Activated CD8-positive, alpha-beta memory T cell treated with anti-CD3 and anti-CD28 coated beads, Interleukin-2, amount 50 U/mL, for 1 hour (primary cell): ENCODE measurements at regions not wholly inside any gene's neighbourhood (a gene's known extent, or its start where the extent isn't known, plus 50 kb on each side); places are given as distances from the start of the nearest gene placed in this dataset.

Experiments used
- DNase-seq: peaks from one replicate; pipeline ENCODE4 v3.0.0-alpha.2; 2020; ENCODE audit errors: extremely low read depth

- DNase-seq = no peak
Measured at GRCh38 chr14:71466251-71466650, 466.0 kb upstream of the RGS6 start.

- no peak for DNase-seq
Measured at GRCh38 chr14:71466946-71467345, 465.3 kb upstream of the RGS6 start.

GRCh38 chr14:71467361-71467811, 464.8 kb upstream of the RGS6 start:
- no peak for DNase-seq

GRCh38 chr14:71468701-71469100, 463.5 kb upstream of the RGS6 start:
- DNase-seq = no peak

GRCh38 chr14:71469643-71470335, 462.4 kb upstream of the RGS6 start:
- no peak for DNase-seq

GRCh38 chr14:71471634-71472355, 460.4 kb upstream of the RGS6 start:
- no peak for DNase-seq

GRCh38 chr14:71472356-71473340, 459.6 kb upstream of the RGS6 start:
- DNase-seq = no peak

GRCh38 chr14:71473843-71474242, 458.4 kb upstream of the RGS6 start:
- no peak for DNase-seq

GRCh38 chr14:71474301-71475265, 457.6 kb upstream of the RGS6 start:
- DNase-seq = no peak

GRCh38 chr14:71475916-71476315, 456.3 kb upstream of the RGS6 start:
- DNase-seq = no peak

- no peak for DNase-seq
Measured at GRCh38 chr14:71478542-71478941, 453.7 kb upstream of the RGS6 start.

GRCh38 chr14:71481021-71481654, 451.1 kb upstream of the RGS6 start:
- no peak for DNase-seq

GRCh38 chr14:71482671-71483070, 449.6 kb upstream of the RGS6 start:
- no peak for DNase-seq

GRCh38 chr14:71483154-71483553, 449.1 kb upstream of the RGS6 start:
- DNase-seq = no peak

- DNase-seq = no peak
Measured at GRCh38 chr14:71485833-71486232, 446.4 kb upstream of the RGS6 start.

- no peak for DNase-seq
Measured at GRCh38 chr14:71486279-71486678, 445.9 kb upstream of the RGS6 start.

GRCh38 chr14:71487449-71487848, 444.8 kb upstream of the RGS6 start:
- no peak for DNase-seq

- DNase-seq = no peak
Measured at GRCh38 chr14:71487941-71488340, 444.3 kb upstream of the RGS6 start.

- no peak for DNase-seq
Measured at GRCh38 chr14:71488703-71489191, 443.5 kb upstream of the RGS6 start.

GRCh38 chr14:71489742-71490141, 442.5 kb upstream of the RGS6 start:
- no peak for DNase-seq
